Heart right ventricle (tissue), 16 donors: ENCODE measurements at regions not wholly inside any gene's neighbourhood (a gene's known extent, or its start where the extent isn't known, plus 50 kb on each side); places are given as distances from the start of the nearest gene placed in this dataset.
"Not testable (repeated sequence)": the region's sequence is repeated elsewhere in the genome, so short reads cannot be mapped to it uniquely, and the experiment has no call there.

Source experiments
- ATAC-seq, 8 donors: fragments of 200-7000 bp; cut with Tn5 transposase; one replicate each; pipeline ENCODE4 v1.9.1; 2020; ENCODE audit warnings: mild to moderate bottlenecking in 8 of 8, moderate library complexity in 8 of 8, moderate number of reproducible peaks in 1 of 8
- DNase-seq, 2 donors: peaks; one replicate each; pipeline ENCODE4 v3.0.0-alpha.2; 2020
- H3K27ac ChIP-seq, 10 donors: fragments of 200-600 bp; sonication (generic) in 2 of 10; one replicate each; pipeline versions ENCODE4 v1.5.0 to v1.8.0; 2020 to 2022; ENCODE audit warnings: mild to moderate bottlenecking in 3 of 10
- H3K27me3 ChIP-seq, 7 donors: fragments of 200-600 bp; one replicate each; pipeline ENCODE4 v1.8.0; 2021 to 2022; ENCODE audit warnings: mild to moderate bottlenecking in 2 of 7
- H3K36me3 ChIP-seq, 9 donors: fragments of 200-600 bp; sonication (generic) in 1 of 9; one replicate each; pipeline versions ENCODE4 v1.5.0 to v1.8.0; 2020 to 2022; ENCODE audit warnings: mild to moderate bottlenecking in 2 of 9
- H3K4me1 ChIP-seq, 9 donors: fragments of 200-600 bp; sonication (generic) in 1 of 9; one replicate each; pipeline versions ENCODE4 v1.5.0 to v1.8.0; 2020 to 2022; ENCODE audit warnings: mild to moderate bottlenecking in 4 of 9
- H3K4me3 ChIP-seq, 10 donors: fragments of 200-600 bp; sonication (generic) in 2 of 10; one replicate each; pipeline versions ENCODE4 v1.5.0 to v1.8.0; 2020 to 2022; ENCODE audit warnings: mild to moderate bottlenecking in 7 of 10, moderate library complexity in 2 of 10
- H3K9me3 ChIP-seq, 11 donors: fragments of 200-600 bp in 10 of 11; sonication (generic) in 2 of 11; one replicate each; pipeline versions ENCODE4 v1.5.0 to v1.8.0; 2013 to 2022; ENCODE audit warnings: mild to moderate bottlenecking in 2 of 11, control low read depth in 1 of 11, moderate library complexity in 1 of 11
- WGBS, 2 donors: extraction: QIAGEN DNeasy Blood & Tissue Kit; methylation state at CpG; one replicate each; pipeline ENCODE4 v1.1.7; 2013; ENCODE audit warnings: inconsistent platforms in 1 of 2; 5-methylcytosine and 5-hydroxymethylcytosine counted together
- intact Hi-C, 10 donors: fragments of 100-400 bp; cut with DNase I; formaldehyde crosslinking; loops; one replicate each; pipeline versions ENCODE4 v1.11.1 to v1.14.2; 2022
- TF ChIP-seq, protein P1 (sequence below), 9 donors: fragments of 200-600 bp; sonication (generic) in 2 of 9; IDR thresholded peaks; one replicate each; pipeline versions ENCODE4 v1.5.0 to v1.8.0; 2021 to 2022; ENCODE audit warnings: antibody characterized with exemption in 9 of 9, mild to moderate bottlenecking in 5 of 9, moderate library complexity in 1 of 9
- donor health status: Arrhythmogenic right ventricular cardiomyopathy.
- donor health status: ischemic (EF 13 %, LVEDD 7.1; RV severe dilation, severe dysfunction).
- donor health status: healthy with polysubstance abuse.
- donor health status: DM: no; HTN: yes; CAD: no.
- donor health status: DM: no; HTN: no; CAD: no.
- donor health status: ischemic (EF 25% LVEDD 6.9; RV normal size, moderate dysfunction).
- donor health status: ischemic (EF 25% LVEDD 5.7; RV mildly dilated, moderate dysfunction).
- donor health status: healthy.
- donor health status: DM: yes; HTN: yes; CAD: no.
- donor health status: Ischemic cardiomyopathy.
- donor health status: ischemic (EF 35%, LVEDD 5.7; RV mildly dilated, moderate dysfunction).
- donor health status: nonischemic (EF 11% LVEDD 7.7; RV severe dilation, severe dysfunction).
- donor health status: DM: yes; HTN: yes; CAD: no.
- donor health status: PGD.
- donor health status: ischemic (EF 29% LVEDD 5.4; RV normal size, mild dysfunction).
- donor health status: nonischemic (EF 23%, LVEDD 6.1; RV moderate dilation, normal function).

- intact Hi-C loops = no loop called here
- no peaks in the 10 kb centered on the region for H3K9me3 ChIP-seq
- H3K4me3 ChIP-seq = no peak overlapping the region
- WGBS, 2 donors = 81 to 84% methylated on average over 15 of the region's 15 CpGs
- ATAC-seq = no peak
- DNase-seq = no peak
- H3K4me1 ChIP-seq = no peaks in the 10 kb centered on the region
- peaks cover 0 to 10% (median 0%) of the 10 kb centered on the region in 7 donors for H3K27me3 ChIP-seq
- TF ChIP-seq, protein P1, sequence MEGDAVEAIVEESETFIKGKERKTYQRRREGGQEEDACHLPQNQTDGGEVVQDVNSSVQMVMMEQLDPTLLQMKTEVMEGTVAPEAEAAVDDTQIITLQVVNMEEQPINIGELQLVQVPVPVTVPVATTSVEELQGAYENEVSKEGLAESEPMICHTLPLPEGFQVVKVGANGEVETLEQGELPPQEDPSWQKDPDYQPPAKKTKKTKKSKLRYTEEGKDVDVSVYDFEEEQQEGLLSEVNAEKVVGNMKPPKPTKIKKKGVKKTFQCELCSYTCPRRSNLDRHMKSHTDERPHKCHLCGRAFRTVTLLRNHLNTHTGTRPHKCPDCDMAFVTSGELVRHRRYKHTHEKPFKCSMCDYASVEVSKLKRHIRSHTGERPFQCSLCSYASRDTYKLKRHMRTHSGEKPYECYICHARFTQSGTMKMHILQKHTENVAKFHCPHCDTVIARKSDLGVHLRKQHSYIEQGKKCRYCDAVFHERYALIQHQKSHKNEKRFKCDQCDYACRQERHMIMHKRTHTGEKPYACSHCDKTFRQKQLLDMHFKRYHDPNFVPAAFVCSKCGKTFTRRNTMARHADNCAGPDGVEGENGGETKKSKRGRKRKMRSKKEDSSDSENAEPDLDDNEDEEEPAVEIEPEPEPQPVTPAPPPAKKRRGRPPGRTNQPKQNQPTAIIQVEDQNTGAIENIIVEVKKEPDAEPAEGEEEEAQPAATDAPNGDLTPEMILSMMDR (IDR thresholded peaks at IDR 0.05) = no peak
- no peaks in the 10 kb centered on the region for H3K36me3 ChIP-seq
- H3K27ac ChIP-seq = no peak overlapping the region
Observed at GRCh38 chr2:16090650-16091575, 150.6 kb downstream of the MYCN start.

DNA sequence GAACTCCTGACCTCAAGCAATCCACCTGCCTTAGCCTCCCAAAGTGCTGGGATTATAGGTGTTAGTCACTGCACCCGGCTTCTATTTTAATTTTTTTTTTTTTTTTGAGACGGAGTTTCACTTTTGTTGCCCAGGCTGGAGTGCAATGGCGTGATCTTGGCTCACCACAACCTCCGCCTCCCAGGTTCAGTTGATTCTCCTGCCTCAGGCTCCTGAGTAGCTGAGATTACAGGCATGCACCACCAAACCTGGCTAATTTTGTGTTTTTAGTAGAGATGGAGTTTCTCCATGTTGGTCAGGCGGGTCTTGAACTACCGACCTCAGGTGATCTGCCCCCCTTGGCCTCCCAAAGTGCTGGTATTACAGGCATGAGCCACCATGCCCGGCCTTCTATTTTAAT, 149.1 kb downstream of the MYCN start:
- H3K9me3 ChIP-seq, DNase-seq, H3K4me3 ChIP-seq, H3K27ac ChIP-seq, ATAC-seq, H3K4me1 ChIP-seq, H3K36me3 ChIP-seq, intact Hi-C loops: not testable (repeated sequence)
- H3K27me3 ChIP-seq = peaks cover 0 to 10% (median 0%) of the 10 kb centered on the region in 7 donors
- WGBS, 2 donors = 90 to 95% methylated on average over 7 of the region's 7 CpGs

DNA sequence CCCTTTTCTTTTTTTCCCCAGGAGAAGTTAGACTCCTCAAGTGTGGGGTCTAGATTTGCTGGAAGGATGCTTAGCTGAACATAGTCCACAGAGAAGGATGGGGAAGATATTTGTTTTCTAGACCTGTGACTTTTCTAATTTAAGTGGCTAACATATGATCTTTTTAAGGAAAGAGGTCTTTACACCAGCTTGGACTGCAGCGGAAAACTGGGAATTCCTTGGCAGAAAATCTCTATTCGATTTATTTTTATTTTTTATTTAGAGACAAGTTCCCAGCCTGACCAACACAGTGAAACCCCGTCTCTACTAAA, 148.4 kb downstream of the MYCN start:
- no peak for DNase-seq
- TF ChIP-seq, protein P1 (IDR thresholded peaks at IDR 0.05) = no peak
- no peak overlapping the region for H3K27ac ChIP-seq
- no peaks in the 10 kb centered on the region for H3K9me3 ChIP-seq
- ATAC-seq = no peak
- H3K36me3 ChIP-seq = no peaks in the 10 kb centered on the region
- 79 to 97% methylated on average over 3 of the region's 3 CpGs for WGBS, 2 donors
- peaks cover 0 to 13% (median 3%) of the 10 kb centered on the region in 7 donors for H3K27me3 ChIP-seq
- no peak overlapping the region for H3K4me3 ChIP-seq
- no peaks in the 10 kb centered on the region for H3K4me1 ChIP-seq
- intact Hi-C loops = no loop called here

DNA sequence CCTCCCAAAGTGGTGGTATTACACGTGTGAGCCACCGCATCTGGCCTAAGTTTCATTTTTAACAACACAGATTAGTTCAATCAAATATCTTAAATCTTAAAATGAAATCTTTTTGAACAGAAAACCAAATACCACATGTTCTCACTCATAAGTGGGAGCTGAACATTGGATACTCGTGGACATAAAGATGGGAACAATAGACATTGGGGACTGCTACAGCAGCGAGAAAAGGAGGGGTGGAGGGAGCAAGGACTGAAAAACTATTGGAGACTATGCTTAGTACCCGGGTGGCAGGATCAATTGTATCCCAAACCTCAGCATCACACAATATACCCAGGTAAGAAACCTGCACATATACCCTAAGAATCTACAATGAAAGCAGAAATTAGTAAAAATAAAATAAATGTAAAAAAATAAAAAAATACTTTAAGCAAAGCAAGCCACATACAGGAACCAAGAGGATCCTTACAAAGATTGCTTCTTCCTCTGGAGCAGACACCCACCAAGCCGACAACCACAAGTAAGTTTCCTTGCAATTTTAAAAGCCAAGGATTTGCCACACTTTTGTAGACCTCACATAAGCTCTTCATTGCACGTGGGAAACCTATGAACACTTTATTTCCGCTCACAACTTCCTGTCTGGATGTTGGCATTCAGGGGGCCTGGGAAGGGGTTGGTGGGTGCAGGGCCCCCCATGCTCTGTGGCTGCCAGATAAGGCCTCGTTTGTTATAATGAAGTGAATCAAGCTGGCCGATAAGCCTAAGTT, 147.9 kb downstream of the MYCN start:
- TF ChIP-seq, protein P1 (IDR thresholded peaks at IDR 0.05) = no peak
- H3K27ac ChIP-seq = no peak overlapping the region
- no peaks in the 10 kb centered on the region for H3K9me3 ChIP-seq
- H3K36me3 ChIP-seq = no peaks in the 10 kb centered on the region
- ATAC-seq = no peak
- DNase-seq = no peak
- H3K4me3 ChIP-seq = no peak overlapping the region
- no peaks in the 10 kb centered on the region for H3K4me1 ChIP-seq
- WGBS, 2 donors = 70 to 83% methylated on average over 10 of the region's 10 CpGs
- intact Hi-C loops = no loop called here
- peaks cover 0 to 11% (median 0%) of the 10 kb centered on the region in 7 donors for H3K27me3 ChIP-seq

DNA sequence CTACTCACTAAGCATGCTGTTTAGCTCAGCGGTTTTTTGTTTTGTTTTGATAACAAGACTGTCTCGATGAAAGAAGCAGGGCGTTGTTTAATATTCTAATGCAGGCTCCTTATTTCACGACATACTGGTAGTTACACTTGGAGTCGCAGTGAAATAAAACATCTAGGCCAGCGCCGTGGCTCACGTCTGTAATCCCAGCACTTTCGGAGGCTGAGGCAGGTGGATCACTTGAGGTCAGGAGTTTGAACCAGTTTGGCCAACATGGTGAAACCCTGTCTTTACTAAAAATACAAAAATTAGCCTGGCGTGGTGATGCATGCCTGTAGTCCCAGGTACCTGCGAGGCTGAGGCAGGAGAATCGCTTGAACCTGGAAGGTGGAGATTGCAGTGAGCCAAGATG, 145.8 kb downstream of the MYCN start:
- ATAC-seq, H3K27ac ChIP-seq, intact Hi-C loops, H3K4me1 ChIP-seq, DNase-seq, H3K4me3 ChIP-seq, H3K9me3 ChIP-seq, H3K36me3 ChIP-seq: not testable (repeated sequence)
- peaks cover 0 to 15% (median 4%) of the 10 kb centered on the region in 7 donors for H3K27me3 ChIP-seq
- WGBS, 2 donors = 91 to 93% methylated on average over 12 of the region's 12 CpGs
